NB4 (cell line): ENCODE measurements at regions not wholly inside any gene's neighbourhood (a gene's known extent, or its start where the extent isn't known, plus 50 kb on each side); places are given as distances from the start of the nearest gene placed in this dataset.

Experiments used
- DNase-seq: peaks from one replicate; pipeline ENCODE4 v3.0.0; 2010; ENCODE audit warnings: low read depth
- H3K4me3 ChIP-seq: one replicate; pipeline ENCODE4 v1.5.1; 2011; ENCODE audit warnings: mild to moderate bottlenecking, low read depth, low read length, moderate library complexity
- MYC ChIP-seq: IDR thresholded peaks from 2 replicates; pipeline ENCODE4 v1.6.1; 2011; ENCODE audit warnings: low read depth, low read length
- POLR2A ChIP-seq: IDR thresholded peaks from 2 replicates; pipeline ENCODE4 v1.6.1; 2011; ENCODE audit warnings: mild to moderate bottlenecking; ENCODE audit not compliant: insufficient read length; ENCODE audit errors: extremely low read depth
- TF ChIP-seq, protein P1 (sequence below): IDR thresholded peaks from one replicate; pipeline ENCODE4 v1.5.1; 2012; ENCODE audit warnings: low read depth, low read length
- TF ChIP-seq, protein P2 (sequence below): IDR thresholded peaks from 2 replicates; pipeline ENCODE4 v1.6.1; 2011; ENCODE audit warnings: low read depth, low read length

DNA sequence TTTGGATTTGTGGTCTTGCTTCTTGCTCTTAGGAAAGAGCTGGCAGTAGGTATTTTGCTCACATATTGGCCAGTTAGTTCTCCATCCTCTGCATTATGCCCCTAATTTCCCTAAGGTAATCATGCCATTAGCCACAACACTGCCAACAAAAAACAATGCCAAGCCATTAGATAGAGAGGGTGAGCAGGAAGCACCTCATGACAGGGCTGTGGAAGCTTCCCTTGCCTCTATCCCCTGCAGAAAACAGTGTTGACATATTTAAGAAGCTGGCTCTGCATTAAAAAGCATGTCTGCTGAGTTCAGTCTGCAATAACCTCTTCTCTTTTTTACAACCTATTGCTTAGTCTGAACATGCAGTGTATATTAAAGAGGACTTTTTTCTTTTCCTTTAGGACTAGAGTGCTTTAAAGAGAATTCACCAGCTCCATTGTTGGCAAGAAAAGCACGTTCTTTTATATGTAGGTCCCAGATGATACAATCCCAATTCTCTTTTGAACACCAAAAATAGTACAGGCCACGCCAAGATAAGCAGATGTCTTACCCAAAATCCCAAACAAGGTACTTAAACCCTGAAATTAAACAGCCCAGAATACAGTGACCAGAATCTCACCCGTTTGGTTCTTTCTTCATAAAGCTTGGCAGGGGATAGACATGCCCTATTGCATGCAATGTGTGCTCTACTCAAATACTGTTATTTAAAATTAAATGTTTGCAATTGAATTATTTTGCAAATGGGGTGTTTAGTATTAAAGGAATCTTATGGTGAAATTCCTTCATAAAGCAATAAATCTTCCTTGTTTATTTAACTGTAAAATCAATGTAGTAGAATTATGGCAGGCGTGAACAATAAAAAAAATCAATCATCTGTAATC lies 93.7 kb upstream of the UBE3A start:
- H3K4me3 ChIP-seq: no peak overlapping the region
- TF ChIP-seq, protein P1, sequence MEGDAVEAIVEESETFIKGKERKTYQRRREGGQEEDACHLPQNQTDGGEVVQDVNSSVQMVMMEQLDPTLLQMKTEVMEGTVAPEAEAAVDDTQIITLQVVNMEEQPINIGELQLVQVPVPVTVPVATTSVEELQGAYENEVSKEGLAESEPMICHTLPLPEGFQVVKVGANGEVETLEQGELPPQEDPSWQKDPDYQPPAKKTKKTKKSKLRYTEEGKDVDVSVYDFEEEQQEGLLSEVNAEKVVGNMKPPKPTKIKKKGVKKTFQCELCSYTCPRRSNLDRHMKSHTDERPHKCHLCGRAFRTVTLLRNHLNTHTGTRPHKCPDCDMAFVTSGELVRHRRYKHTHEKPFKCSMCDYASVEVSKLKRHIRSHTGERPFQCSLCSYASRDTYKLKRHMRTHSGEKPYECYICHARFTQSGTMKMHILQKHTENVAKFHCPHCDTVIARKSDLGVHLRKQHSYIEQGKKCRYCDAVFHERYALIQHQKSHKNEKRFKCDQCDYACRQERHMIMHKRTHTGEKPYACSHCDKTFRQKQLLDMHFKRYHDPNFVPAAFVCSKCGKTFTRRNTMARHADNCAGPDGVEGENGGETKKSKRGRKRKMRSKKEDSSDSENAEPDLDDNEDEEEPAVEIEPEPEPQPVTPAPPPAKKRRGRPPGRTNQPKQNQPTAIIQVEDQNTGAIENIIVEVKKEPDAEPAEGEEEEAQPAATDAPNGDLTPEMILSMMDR: no peak
- TF ChIP-seq, protein P2, sequence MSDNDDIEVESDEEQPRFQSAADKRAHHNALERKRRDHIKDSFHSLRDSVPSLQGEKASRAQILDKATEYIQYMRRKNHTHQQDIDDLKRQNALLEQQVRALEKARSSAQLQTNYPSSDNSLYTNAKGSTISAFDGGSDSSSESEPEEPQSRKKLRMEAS: no peak
- TF ChIP-seq MYC: no peak
- no peak for TF ChIP-seq POLR2A
- DNase-seq: no peak

GRCh38 chr15:25529774-25530173 lies 91.0 kb upstream of the UBE3A start:
- TF ChIP-seq, protein P1: no peak
- TF ChIP-seq POLR2A (no peak), MYC (no peak)
- TF ChIP-seq, protein P2: no peak
- no peak for DNase-seq
- no peak overlapping the region for H3K4me3 ChIP-seq

- TF ChIP-seq MYC (no peak), POLR2A (no peak)
- TF ChIP-seq, protein P1: no peak
- TF ChIP-seq, protein P2: no peak
- H3K4me3 ChIP-seq: no peak overlapping the region
- DNase-seq: no peak
Measured at GRCh38 chr15:25527118-25527517, 88.3 kb upstream of the UBE3A start.

GRCh38 chr15:25525741-25526140 lies 86.9 kb upstream of the UBE3A start:
- TF ChIP-seq, protein P2: no peak
- no peak for TF ChIP-seq POLR2A
- no peak for TF ChIP-seq MYC
- TF ChIP-seq, protein P1: no peak
- H3K4me3 ChIP-seq: no peak overlapping the region
- no peak for DNase-seq

GRCh38 chr15:25515633-25516032 lies 76.8 kb upstream of the UBE3A start:
- TF ChIP-seq, protein P2: no peak
- TF ChIP-seq MYC (no peak), POLR2A (no peak)
- TF ChIP-seq, protein P1: no peak
- no peak for DNase-seq
- H3K4me3 ChIP-seq: no peak overlapping the region
